Stimulated activated CD8-positive, alpha-beta memory T cell treated with anti-CD3 and anti-CD28 coated beads, Interleukin-7, amount 100 ng/mL, for 1 hour (primary cell): ENCODE measurements at regions not wholly inside any gene's neighbourhood (a gene's known extent, or its start where the extent isn't known, plus 50 kb on each side); places are given as distances from the start of the nearest gene placed in this dataset.

Experiments
- DNase-seq, 2 donors: peaks; one replicate each; pipeline ENCODE4 v3.0.0-alpha.2; 2020; ENCODE audit warnings: low read depth in 2 of 2

- DNase-seq: no peak
These were observed 73.0 kb upstream of the RAB12 start for GRCh38 chr18:8536231-8536630.

GRCh38 chr18:8536922-8537321 lies 72.3 kb upstream of the RAB12 start:
- no peak for DNase-seq

GRCh38 chr18:8537400-8537799 lies 71.8 kb upstream of the RAB12 start:
- DNase-seq: no peak

GRCh38 chr18:8538935-8539334 lies 70.3 kb upstream of the RAB12 start:
- no peak for DNase-seq

DNA sequence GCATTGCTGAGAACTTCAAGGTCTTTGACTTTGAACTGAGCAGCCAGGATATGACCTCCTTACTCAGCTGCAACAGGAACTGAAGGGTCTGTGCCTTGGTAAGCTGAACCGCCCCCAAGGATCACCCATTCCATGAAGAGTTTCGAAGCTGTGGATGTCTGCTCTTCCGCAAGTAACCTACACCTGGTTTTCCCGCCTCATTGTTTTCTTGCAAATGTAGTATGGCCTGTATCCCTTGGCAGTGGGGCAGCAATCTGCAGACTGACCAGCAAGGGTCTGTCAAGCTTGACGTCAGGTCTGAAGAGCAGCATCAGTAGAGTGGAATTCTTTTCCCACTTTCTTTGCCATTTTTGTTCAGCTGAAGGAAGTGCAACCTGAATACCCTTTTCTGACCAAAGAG lies 62.6 kb upstream of the RAB12 start:
- no peak for DNase-seq

DNA sequence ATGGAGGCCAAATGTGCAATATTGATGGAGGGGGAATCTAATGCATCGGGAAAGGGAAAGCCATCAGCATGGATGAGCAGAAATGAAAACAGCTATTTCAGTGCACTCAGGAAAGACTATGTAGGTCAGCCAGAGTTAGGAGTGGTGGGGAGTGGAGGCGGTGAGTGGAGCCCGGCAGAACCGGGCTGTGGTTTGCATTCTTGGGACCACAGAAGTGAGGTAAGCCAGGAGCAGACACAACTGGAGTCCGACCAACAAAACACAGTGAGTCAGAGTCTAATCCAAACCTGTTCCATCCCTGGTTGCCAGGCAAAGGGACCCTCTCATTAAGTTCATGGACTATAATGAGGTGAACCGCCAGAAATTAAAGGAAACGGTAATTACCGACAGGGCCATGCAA lies 61.1 kb upstream of the RAB12 start:
- DNase-seq: no peak

GRCh38 chr18:8549254-8549757 lies 59.9 kb upstream of the RAB12 start:
- DNase-seq: no peak

DNA sequence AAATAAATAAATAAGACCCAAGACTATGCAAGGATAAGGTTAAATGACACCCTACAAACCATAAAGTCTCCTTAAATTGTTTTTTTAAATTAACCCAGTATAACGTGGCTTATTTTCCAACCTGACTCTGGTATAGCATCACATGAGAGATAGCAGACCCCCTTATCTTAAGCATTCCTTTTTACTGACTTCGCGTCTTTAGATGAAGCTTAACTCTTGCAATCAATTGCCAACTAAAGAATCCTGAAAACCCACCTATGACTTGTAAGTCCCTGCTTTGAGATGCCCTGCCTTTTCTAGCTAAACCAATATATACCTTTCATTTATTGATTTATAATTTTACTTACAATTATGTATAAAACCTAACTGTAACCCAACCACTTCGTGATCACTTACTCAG lies 57.1 kb upstream of the RAB12 start:
- no peak for DNase-seq

- DNase-seq: no peak
These were observed 54.9 kb upstream of the RAB12 start for GRCh38 chr18:8554354-8554753.

GRCh38 chr18:8556424-8556823 lies 52.8 kb upstream of the RAB12 start:
- no peak for DNase-seq
